Rectal smooth muscle tissue (tissue), 1 donor: ENCODE measurements at regions not wholly inside any gene's neighbourhood (a gene's known extent, or its start where the extent isn't known, plus 50 kb on each side); places are given as distances from the start of the nearest gene placed in this dataset.

ENCODE experiments used
- H3K27ac ChIP-seq: one replicate; pipeline ENCODE4 v1.7.0; 2013; ENCODE audit warnings: low read depth, low read length, inconsistent platforms
- H3K27me3 ChIP-seq: one replicate; pipeline ENCODE4 v1.7.0; 2013; ENCODE audit warnings: low read length; ENCODE audit not compliant: control insufficient read depth, insufficient read depth
- H3K36me3 ChIP-seq: one replicate; pipeline ENCODE4 v1.7.0; 2013; ENCODE audit warnings: low read length; ENCODE audit not compliant: control insufficient read depth, insufficient read depth
- H3K4me1 ChIP-seq: one replicate; pipeline ENCODE4 v1.7.0; 2013; ENCODE audit warnings: low read length; ENCODE audit not compliant: control insufficient read depth, insufficient read depth
- H3K4me3 ChIP-seq: one replicate; pipeline ENCODE4 v1.7.0; 2013; ENCODE audit warnings: low read length
- H3K9ac ChIP-seq: one replicate; pipeline ENCODE4 v1.7.0; 2013; ENCODE audit warnings: low read length

DNA sequence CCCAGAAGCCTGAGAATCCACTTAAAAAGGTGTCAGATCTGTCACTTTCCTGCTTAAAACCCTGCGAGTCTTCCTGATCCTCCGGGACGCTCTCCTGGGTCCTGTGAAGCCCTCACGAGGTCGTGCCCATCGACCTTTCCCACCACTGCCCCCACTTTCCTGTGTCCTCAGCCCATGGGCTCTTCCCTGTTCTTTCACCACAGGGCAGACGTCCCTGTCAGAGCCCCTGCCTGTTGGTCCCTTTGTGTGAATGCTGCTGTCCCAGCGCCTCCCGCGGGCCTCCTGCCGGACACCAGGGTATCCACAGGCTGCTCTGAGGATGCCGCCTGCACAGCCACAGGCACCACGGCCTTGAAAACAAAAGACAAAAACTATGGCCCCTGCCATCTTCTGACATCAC, 125.6 kb downstream of the TMEM18 start:
- no peaks in the 10 kb centered on the region for H3K27me3 ChIP-seq
- no peak overlapping the region for H3K27ac ChIP-seq
- no peaks in the 10 kb centered on the region for H3K4me1 ChIP-seq
- H3K4me3 ChIP-seq = no peak overlapping the region
- H3K36me3 ChIP-seq = no peaks in the 10 kb centered on the region
- H3K9ac ChIP-seq = no peak overlapping the region

DNA sequence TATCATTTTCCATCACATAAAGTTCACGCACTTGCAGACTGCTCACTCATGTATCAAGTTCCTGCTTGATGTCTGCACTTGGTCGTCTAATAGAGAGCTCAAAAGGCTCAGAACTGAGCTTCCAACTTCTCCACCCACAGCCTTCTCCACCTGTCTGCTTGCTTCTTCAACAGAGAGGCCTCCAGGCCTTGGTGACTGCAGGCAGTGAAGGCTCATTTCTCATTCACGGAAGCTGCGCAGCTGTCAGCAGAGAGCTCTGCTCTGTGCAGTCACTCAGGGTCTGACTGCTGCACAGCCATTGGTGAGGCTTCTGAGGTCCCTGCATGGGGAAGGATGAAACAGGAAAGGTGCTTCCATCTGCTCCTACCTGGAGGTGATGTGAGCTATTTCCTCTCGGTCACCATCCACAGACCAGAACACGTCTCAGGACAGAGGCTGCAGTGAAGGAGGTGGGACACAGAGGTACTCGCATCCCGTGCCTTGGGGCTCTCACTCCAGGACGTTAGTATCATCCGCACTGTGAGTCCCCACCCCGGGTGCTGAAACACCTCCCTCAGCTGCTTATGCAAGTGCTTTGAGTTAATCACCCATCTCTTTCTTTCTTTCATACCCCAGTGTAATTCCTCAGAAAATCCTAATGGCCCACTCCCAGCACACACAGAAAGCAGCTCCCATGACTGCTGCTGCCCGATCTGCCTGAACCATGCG, 126.2 kb downstream of the TMEM18 start:
- no peaks in the 10 kb centered on the region for H3K27me3 ChIP-seq
- no peak overlapping the region for H3K4me3 ChIP-seq

DNA sequence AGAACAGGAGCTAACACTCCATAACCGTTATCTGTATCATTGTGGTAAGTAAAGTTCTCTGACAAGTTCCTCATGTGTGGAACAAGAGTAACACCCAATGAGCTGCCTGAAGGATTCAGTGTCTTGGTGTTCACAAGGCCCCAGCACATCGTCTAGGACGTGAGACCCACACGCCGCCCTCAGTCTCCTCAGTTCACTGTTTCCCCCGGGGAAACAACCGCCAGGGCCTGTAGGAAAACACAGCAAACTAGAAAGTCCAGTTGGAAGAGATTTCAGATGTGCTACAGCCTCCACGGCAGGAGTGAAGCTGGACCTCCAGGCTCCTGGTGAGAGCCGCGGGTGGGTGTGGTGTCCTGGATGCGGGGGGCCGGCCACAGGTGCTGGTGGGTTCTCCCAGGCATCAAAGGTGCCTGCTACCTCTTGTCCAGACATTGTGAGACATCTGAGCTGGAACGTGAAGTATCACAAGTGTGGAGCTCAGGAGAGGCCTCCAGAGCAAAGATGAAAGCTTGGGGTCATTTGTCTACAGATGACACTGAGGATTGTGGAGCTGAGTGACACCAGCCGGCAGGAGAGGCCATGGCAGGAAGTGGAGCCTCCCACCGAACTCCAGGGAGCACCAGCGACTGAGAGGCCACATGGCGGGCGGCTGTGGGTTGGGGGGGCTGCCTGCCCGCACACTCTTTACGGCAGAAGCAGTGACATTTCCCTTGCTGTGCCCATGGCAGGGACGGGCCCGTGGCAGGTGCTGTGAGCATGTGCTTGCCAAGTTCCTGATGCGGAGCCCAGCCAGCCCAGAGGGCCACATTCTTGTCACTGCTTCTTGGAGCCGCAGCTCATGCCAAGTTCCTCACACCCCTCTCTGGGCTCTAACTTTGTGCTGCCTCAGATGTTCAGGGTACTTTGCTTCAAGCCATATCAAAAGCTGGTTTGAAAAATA, 131.2 kb downstream of the TMEM18 start:
- H3K4me1 ChIP-seq = no peaks in the 10 kb centered on the region
- H3K9ac ChIP-seq = no peak overlapping the region
- H3K27me3 ChIP-seq = no peaks in the 10 kb centered on the region
- H3K27ac ChIP-seq = no peak overlapping the region
- H3K4me3 ChIP-seq = no peak overlapping the region
- H3K36me3 ChIP-seq = no peaks in the 10 kb centered on the region

More for the DNA sequence above, 126.2 kb downstream of the TMEM18 start:
- no peaks in the 10 kb centered on the region for H3K4me1 ChIP-seq
- H3K9ac ChIP-seq = no peak overlapping the region
- no peaks in the 10 kb centered on the region for H3K36me3 ChIP-seq
- H3K27ac ChIP-seq = no peak overlapping the region

DNA sequence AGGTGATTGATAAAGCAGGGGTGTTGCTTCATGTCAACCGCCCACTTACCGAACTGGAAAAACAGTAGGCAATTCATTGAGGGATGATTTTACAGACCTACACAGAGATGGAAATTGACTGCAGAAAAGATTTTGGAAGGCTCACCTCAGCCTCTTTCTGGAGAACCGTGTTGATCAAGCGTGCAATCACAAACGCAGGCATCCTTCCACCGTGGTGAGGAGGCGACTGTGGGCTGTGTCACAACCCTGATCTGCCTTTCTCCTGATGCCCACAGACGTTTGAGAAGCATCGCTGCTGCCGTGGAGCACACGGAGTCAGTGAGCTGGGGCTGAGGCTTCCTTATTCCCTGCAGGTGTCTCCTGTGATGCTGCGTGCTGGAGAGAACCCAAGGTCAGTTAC, 132.0 kb downstream of the TMEM18 start:
- Histone ChIP-seq H3K36me3 (no peaks in the 10 kb centered on the region), H3K4me3 (no peak overlapping the region), H3K27ac (no peak overlapping the region), H3K4me1 (no peaks in the 10 kb centered on the region), H3K9ac (no peak overlapping the region), H3K27me3 (no peaks in the 10 kb centered on the region)

DNA sequence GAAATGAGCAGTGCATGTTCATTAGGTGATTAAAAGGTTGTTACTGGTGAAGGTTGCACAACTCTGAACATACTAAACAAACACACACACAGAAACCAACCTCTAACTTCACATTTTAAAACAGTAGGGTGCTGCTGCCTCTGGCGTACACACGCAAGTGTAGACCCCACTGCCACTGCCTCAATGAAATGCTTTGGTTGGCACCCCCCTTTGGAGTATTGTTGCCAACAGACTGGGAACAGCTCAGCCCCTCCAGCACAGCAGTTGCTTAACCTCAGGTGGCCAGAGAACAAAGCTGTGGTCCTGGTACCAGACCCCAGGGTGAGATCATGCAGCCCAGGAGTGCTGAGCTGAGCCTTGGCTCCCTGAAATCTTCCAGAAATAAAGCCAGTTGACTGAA, 138.6 kb downstream of the TMEM18 start:
- Histone ChIP-seq H3K4me1 (no peaks in the 10 kb centered on the region), H3K9ac (no peak overlapping the region), H3K27ac (no peak overlapping the region), H3K27me3 (no peaks in the 10 kb centered on the region), H3K4me3 (no peak overlapping the region), H3K36me3 (no peaks in the 10 kb centered on the region)

DNA sequence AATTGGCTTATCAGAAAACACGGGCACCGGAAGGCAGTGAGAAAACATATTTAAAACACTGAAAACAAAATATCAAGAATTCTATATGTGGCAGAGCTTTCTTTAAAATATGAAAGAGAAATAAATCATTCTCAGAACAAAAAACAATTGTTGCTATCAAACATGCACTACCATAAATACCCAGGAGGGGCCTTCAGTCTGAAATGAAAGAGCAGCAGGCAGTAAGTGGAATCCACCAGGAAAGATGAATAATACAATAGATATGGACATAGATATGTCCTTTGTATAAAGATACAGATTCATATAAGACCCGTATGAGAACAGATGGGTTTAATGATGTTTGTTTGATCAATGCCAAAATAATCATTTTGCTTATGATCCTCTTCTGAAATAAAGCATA, 142.0 kb downstream of the TMEM18 start:
- Histone ChIP-seq H3K36me3 (no peaks in the 10 kb centered on the region), H3K9ac (no peak overlapping the region), H3K4me3 (no peak overlapping the region), H3K4me1 (no peaks in the 10 kb centered on the region), H3K27me3 (no peaks in the 10 kb centered on the region), H3K27ac (no peak overlapping the region)

DNA sequence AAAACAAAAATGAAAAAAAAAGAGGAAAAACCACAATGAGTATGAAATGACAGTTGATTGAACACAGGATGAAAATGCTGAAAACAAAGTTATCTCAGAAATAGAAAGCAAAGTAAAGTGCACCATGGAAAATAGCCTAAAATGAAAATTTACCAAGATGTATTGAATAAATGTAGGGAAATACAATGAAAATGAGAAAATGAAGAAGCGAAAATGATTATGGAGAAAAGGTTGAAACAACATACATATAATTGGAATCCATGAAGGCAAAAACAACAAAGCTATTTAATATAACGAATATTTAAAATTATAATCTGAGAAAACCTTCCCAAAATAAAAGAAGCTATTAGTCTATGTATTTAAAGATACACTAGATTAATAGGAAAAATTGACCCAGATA, 147.4 kb downstream of the TMEM18 start:
- H3K9ac ChIP-seq = no peak overlapping the region
- no peaks in the 10 kb centered on the region for H3K4me1 ChIP-seq
- H3K27me3 ChIP-seq = no peaks in the 10 kb centered on the region
- H3K4me3 ChIP-seq = no peak overlapping the region
- H3K36me3 ChIP-seq = no peaks in the 10 kb centered on the region
- H3K27ac ChIP-seq = no peak overlapping the region

DNA sequence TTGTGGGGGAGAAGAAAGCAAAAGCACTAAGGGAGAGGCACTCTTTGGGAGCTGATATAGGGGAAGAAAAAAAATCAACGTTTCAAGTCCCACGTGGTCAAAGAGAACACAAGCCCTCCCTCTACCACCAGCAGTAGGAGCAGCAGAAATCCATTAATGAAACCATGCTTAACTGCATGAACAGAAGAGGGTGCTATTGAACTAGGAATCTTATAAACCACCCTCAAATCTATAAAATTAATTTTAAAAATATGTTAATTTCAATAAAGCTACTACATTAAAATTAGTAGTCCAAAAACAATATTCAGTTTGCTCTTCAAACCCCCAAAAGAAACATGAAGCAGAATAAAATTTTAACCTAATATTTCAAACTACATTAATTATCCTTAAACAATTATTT, 147.8 kb downstream of the TMEM18 start:
- H3K9ac ChIP-seq = no peak overlapping the region

DNA sequence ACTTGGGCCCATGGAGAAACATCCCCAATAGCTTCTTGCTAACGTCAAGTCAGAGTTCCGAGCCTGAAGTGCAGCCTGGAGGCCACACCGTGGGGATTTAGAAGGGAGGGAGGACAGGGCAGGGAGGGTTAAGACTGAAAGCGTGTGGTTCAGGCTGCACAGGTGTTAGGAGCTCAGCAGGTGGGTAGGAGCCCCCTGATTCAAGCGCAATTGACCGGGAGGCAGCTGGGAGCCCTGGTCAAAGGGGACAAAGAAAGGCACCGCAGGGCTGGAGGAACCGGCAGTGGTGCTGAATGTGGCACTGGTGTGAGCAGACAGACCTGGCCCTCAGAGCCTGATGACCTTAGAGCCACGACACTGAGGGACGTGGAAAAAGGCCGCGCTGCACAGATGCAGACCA, 149.6 kb downstream of the TMEM18 start:
- Histone ChIP-seq H3K4me3 (no peak overlapping the region), H3K27me3 (no peaks in the 10 kb centered on the region), H3K9ac (no peak overlapping the region), H3K4me1 (no peaks in the 10 kb centered on the region), H3K27ac (no peak overlapping the region), H3K36me3 (no peaks in the 10 kb centered on the region)

More for the DNA sequence above, 147.8 kb downstream of the TMEM18 start:
- Histone ChIP-seq H3K4me3 (no peak overlapping the region), H3K4me1 (no peaks in the 10 kb centered on the region), H3K36me3 (no peaks in the 10 kb centered on the region), H3K27me3 (no peaks in the 10 kb centered on the region), H3K27ac (no peak overlapping the region)

DNA sequence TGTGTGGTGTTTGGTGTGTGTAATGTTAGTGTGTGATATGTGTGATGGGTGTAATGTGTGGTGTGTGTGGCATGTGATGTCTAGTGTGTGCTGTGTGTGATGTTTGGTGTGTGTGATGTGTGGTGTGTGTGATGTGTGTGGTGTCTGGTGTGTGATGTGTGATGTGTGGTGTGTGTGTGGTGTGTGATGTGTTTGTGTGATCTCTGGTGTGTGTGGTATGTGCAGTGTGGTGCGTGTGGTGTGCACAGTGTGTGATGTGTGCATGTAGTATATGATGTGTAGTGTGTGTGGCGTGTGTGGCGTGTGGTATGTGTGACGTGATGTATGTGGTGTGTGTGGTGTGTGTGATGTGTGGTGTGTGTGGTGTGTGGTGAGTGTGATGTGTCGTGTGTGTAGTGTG, 150.3 kb downstream of the TMEM18 start:
- Histone ChIP-seq H3K9ac (no peak overlapping the region), H3K36me3 (no peaks in the 10 kb centered on the region)

DNA sequence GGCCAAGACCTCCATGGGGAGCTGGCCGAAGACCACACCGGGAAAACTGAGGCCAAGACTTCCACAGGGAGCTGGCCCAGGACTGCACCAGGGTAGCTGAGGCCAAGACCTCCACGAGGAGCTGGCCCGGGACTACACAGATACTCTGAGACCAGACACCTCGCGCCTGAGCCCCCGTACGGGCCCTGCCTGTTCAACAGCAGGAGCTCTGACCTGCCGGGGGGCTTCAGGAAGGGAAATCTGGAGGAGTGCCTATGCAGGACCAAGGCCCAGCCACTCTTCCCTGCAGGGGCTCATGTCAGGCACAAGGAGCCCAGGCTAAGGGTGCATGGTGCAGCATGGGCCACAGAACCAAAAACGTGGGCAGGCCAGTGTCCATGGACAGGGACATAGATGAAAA, 151.6 kb downstream of the TMEM18 start:
- Histone ChIP-seq H3K4me1 (no peaks in the 10 kb centered on the region), H3K9ac (no peak overlapping the region), H3K27ac (no peak overlapping the region), H3K4me3 (no peak overlapping the region), H3K27me3 (no peaks in the 10 kb centered on the region), H3K36me3 (no peaks in the 10 kb centered on the region)

More for the DNA sequence above, 150.3 kb downstream of the TMEM18 start:
- Histone ChIP-seq H3K4me3 (no peak overlapping the region), H3K27ac (no peak overlapping the region), H3K4me1 (no peaks in the 10 kb centered on the region), H3K27me3 (no peaks in the 10 kb centered on the region)

DNA sequence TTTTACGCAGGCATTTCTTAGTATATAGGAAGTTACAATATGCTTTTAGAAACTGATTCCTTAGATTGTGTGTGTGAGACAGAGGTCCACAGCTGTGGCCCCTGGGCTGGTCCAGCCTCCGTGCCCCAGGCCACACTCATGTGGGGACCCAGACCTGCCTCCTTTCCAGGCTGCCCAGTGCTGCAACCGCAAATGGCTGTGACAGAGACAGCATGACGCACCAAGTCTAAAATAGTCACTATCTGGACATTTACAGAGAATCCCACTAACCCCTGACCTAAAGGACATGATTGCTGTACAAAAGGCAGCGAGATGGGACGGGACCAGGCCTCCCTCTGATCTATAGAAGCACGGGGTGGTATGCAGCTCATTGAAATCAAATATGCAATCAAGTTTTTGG, 152.2 kb downstream of the TMEM18 start:
- Histone ChIP-seq H3K4me1 (no peaks in the 10 kb centered on the region), H3K9ac (no peak overlapping the region), H3K27me3 (no peaks in the 10 kb centered on the region), H3K4me3 (no peak overlapping the region), H3K27ac (no peak overlapping the region), H3K36me3 (no peaks in the 10 kb centered on the region)
